Chondrocyte (in vitro differentiated cells): ENCODE measurements at regions not wholly inside any gene's neighbourhood (a gene's known extent, or its start where the extent isn't known, plus 50 kb on each side); places are given as distances from the start of the nearest gene placed in this dataset.

Experiments
- DNase-seq: peaks from one replicate; pipeline ENCODE4 v3.0.0; 2021; ENCODE audit warnings: mixed read lengths, low spot score
- H3K27ac Mint-ChIP-seq: one replicate; pipeline ENCODE4 v1.8.0; 2021; ENCODE audit warnings: mild to moderate bottlenecking, moderate library complexity, mixed read lengths; ENCODE audit not compliant: unreplicated experiment
- H3K27me3 Mint-ChIP-seq: 2 replicates; pipeline ENCODE4 v1.8.0; 2021; ENCODE audit warnings: low read depth, mixed read lengths
- H3K36me3 Mint-ChIP-seq: 2 replicates; pipeline ENCODE4 v1.8.0; 2021; ENCODE audit warnings: low read depth, mixed read lengths
- H3K4me1 Mint-ChIP-seq: 2 replicates; pipeline ENCODE4 v1.8.0; 2021; ENCODE audit warnings: low read depth, mild to moderate bottlenecking, mixed read lengths
- H3K4me3 Mint-ChIP-seq: one replicate; pipeline ENCODE4 v1.8.0; 2021; ENCODE audit warnings: mild to moderate bottlenecking, moderate library complexity, mixed read lengths; ENCODE audit not compliant: unreplicated experiment
- H3K9me3 Mint-ChIP-seq: 2 replicates; pipeline ENCODE4 v1.8.0; 2021; ENCODE audit warnings: low read depth, mixed read lengths
- CTCF ChIP-seq: fragments of 200-600 bp; sonication (generic); IDR thresholded peaks from 2 replicates; pipeline ENCODE4 v1.5.0; 2021; ENCODE audit warnings: antibody characterized with exemption, mild to moderate bottlenecking, moderate library complexity

- Mint-ChIP-seq H3K27me3 (peaks cover 2% of the 10 kb centered on the region), H3K4me3 (no peak overlapping the region), H3K9me3 (no peaks in the 10 kb centered on the region), H3K36me3 (no peaks in the 10 kb centered on the region), H3K27ac (no peak overlapping the region), H3K4me1 (no peaks in the 10 kb centered on the region)
- TF ChIP-seq CTCF, result no peak
- no peak for DNase-seq
These were observed 418.1 kb downstream of the PRR16 start for GRCh38 chr5:120882038-120882775.

GRCh38 chr5:120886351-120886860 is 422.3 kb downstream of the PRR16 start:
- TF ChIP-seq CTCF, result no peak
- Mint-ChIP-seq H3K4me1 (no peaks in the 10 kb centered on the region), H3K27me3 (peaks cover 4% of the 10 kb centered on the region), H3K4me3 (no peak overlapping the region), H3K9me3 (peaks cover 6% of the 10 kb centered on the region), H3K27ac (peak overlapping the region; percentile 59), H3K36me3 (no peaks in the 10 kb centered on the region)
- DNase-seq, result no peak

GRCh38 chr5:120895660-120896059 is 431.6 kb downstream of the PRR16 start:
- no peak overlapping the region for H3K27ac Mint-ChIP-seq
- TF ChIP-seq CTCF, result no peak
- no peak for DNase-seq
- H3K4me1 Mint-ChIP-seq, result no peaks in the 10 kb centered on the region
- no peak overlapping the region for H3K4me3 Mint-ChIP-seq
- peaks cover 10% of the 10 kb centered on the region for H3K27me3 Mint-ChIP-seq
- H3K9me3 Mint-ChIP-seq, result no peaks in the 10 kb centered on the region
- no peaks in the 10 kb centered on the region for H3K36me3 Mint-ChIP-seq

- no peak for DNase-seq
- peaks cover 3% of the 10 kb centered on the region for H3K9me3 Mint-ChIP-seq
- no peaks in the 10 kb centered on the region for H3K4me1 Mint-ChIP-seq
- H3K4me3 Mint-ChIP-seq, result no peak overlapping the region
- peaks cover 6% of the 10 kb centered on the region for H3K27me3 Mint-ChIP-seq
- H3K36me3 Mint-ChIP-seq, result no peaks in the 10 kb centered on the region
- no peak for TF ChIP-seq CTCF
- no peak overlapping the region for H3K27ac Mint-ChIP-seq
These were observed 437.1 kb downstream of the PRR16 start for GRCh38 chr5:120901199-120901598.

GRCh38 chr5:120907953-120908352 is 443.9 kb downstream of the PRR16 start:
- Mint-ChIP-seq H3K4me3 (no peak overlapping the region), H3K27ac (no peak overlapping the region), H3K36me3 (no peaks in the 10 kb centered on the region), H3K4me1 (no peaks in the 10 kb centered on the region), H3K9me3 (peaks cover 3% of the 10 kb centered on the region), H3K27me3 (peaks cover 12% of the 10 kb centered on the region)
- TF ChIP-seq CTCF, result no peak
- no peak for DNase-seq
